SK-MEL-5 (cell line): ENCODE measurements at regions not wholly inside any gene's neighbourhood (a gene's known extent, or its start where the extent isn't known, plus 50 kb on each side); places are given as distances from the start of the nearest gene placed in this dataset.
"Not testable (repeated sequence)": the region's sequence is repeated elsewhere in the genome, so short reads cannot be mapped to it uniquely, and the experiment has no call there.

ENCODE experiments used
- DNase-seq: peaks from one replicate; pipeline ENCODE4 v3.0.0-alpha.2; 2016; ENCODE audit warnings: low read depth, low spot score
- in situ Hi-C: cut with HindIII; loops from 2 replicates; pipeline ENCODE4 v1.10.0; 2016; ENCODE audit warnings: low sequenced_read_pairs, high pct_unique_total_duplicates, low pct_unique_long_range_greater_than_20kb

- DNase-seq, result not testable (repeated sequence)
These were observed 87.3 kb upstream of the EEPD1 start for GRCh38 chr7:36065563-36066342.

GRCh38 chr7:36066343-36066664, 86.8 kb upstream of the EEPD1 start:
- in situ Hi-C loops, result no loop called here
- DNase-seq, result no peak

More at GRCh38 chr7:36065563-36066342, 87.3 kb upstream of the EEPD1 start:
- in situ Hi-C loops, result not testable (repeated sequence)

GRCh38 chr7:36070230-36070629, 82.8 kb upstream of the EEPD1 start:
- in situ Hi-C loops, result no loop called here
- DNase-seq, result no peak

GRCh38 chr7:36071605-36072004, 81.4 kb upstream of the EEPD1 start:
- no peak for DNase-seq

GRCh38 chr7:36072620-36073019, 80.4 kb upstream of the EEPD1 start:
- DNase-seq, result no peak
- in situ Hi-C loops, result no loop called here

More at GRCh38 chr7:36071605-36072004, 81.4 kb upstream of the EEPD1 start:
- in situ Hi-C loops, result no loop called here

GRCh38 chr7:36075561-36075960, 77.5 kb upstream of the EEPD1 start:
- no peak for DNase-seq
- in situ Hi-C loops, result no loop called here

- in situ Hi-C loops, result no loop called here
- DNase-seq, result no peak
These were observed 77.0 kb upstream of the EEPD1 start for GRCh38 chr7:36076074-36076473.

- no peak for DNase-seq
- in situ Hi-C loops, result no loop called here
These were observed 74.2 kb upstream of the EEPD1 start for GRCh38 chr7:36078816-36079360.

- DNase-seq, result no peak
- in situ Hi-C loops, result no loop called here
These were observed 73.5 kb upstream of the EEPD1 start for GRCh38 chr7:36079446-36080025.

- DNase-seq, result no peak
- in situ Hi-C loops, result no loop called here
These were observed 72.2 kb upstream of the EEPD1 start for GRCh38 chr7:36080843-36081242.

GRCh38 chr7:36082216-36082615, 70.8 kb upstream of the EEPD1 start:
- DNase-seq, result no peak
- in situ Hi-C loops, result no loop called here

- in situ Hi-C loops, result no loop called here
- DNase-seq, result no peak
These were observed 70.1 kb upstream of the EEPD1 start for GRCh38 chr7:36082910-36083309.

GRCh38 chr7:36083626-36084380, 69.3 kb upstream of the EEPD1 start:
- no peak for DNase-seq
- in situ Hi-C loops, result no loop called here

- DNase-seq, result peak; percentile 39
- in situ Hi-C loops, result no loop called here
These were observed 68.5 kb upstream of the EEPD1 start for GRCh38 chr7:36084485-36085091.

- in situ Hi-C loops, result no loop called here
- DNase-seq, result no peak
These were observed 68.0 kb upstream of the EEPD1 start for GRCh38 chr7:36085096-36085495.

GRCh38 chr7:36086571-36086970, 66.5 kb upstream of the EEPD1 start:
- DNase-seq, result no peak
- in situ Hi-C loops, result no loop called here

GRCh38 chr7:36088553-36088952, 64.5 kb upstream of the EEPD1 start:
- no peak for DNase-seq
- in situ Hi-C loops, result no loop called here

- DNase-seq, result no peak
- in situ Hi-C loops, result no loop called here
These were observed 64.1 kb upstream of the EEPD1 start for GRCh38 chr7:36088966-36089365.
